SKM-1 (cell line): ENCODE measurements at regions not wholly inside any gene's neighbourhood (a gene's known extent, or its start where the extent isn't known, plus 50 kb on each side); places are given as distances from the start of the nearest gene placed in this dataset.
A peak's percentile ranks its signal among the peaks of the same experiment; 100 is the strongest.

Experiments
- DNase-seq: peaks from one replicate; lab custom pipeline; 2025; ENCODE audit not compliant: unreplicated experiment; lab: John Stamatoyannopoulos, UW

DNA sequence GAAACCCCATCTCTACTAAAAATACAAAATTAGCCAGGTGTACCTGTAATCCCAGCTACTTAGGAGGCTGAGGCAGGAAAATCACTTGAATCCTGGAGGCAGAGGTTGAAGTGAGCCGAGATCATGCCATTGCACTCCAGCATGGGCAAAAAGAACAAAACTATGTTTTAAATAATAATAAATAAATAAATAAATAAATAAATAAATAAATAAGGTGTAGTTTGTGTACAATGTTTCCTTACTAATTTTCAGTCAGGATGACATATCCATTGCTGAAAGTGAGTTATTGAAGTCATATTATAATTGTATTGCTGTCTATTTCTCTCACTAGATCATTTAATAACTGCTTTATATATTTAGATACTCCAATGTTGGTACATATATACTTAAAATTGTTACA, 581.5 kb upstream of the DAB2 start:
- DNase-seq: no peak

DNA sequence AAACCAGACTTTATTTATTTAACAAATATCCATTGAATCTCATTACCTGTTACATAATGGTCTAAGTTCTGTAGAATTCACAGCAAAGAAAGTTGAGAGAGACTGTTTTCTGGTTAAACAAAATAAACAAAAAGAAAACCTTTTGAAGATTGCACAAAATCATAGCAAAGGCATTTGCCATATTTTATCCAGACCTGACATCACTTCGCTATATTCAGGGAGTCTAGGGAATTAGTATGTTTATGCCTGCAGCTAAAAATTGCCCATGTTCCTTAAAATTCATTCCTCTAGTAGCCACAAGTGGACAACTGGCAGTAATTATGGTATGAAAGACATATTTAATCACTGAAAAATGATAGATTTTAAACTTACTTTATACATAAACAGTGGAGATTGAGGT, 577.0 kb upstream of the DAB2 start:
- no peak for DNase-seq

DNA sequence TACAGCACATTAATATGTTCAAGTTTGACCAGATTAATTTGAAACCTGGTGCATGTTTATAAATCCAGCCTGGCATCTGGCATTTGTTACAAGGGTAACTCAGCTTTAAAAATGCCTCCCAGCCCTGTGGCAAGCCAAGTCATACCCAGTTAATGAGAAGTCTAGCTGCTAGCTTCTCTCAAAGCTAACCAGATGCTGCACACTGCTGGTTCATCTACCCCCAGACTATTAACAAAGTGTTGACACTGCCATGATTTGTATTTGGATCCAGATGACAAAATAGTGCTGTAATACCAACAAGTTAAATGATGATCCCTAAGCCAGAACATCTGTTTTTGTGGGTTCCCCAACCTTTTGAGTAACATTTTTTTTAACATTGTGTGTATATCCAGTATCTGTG, 573.7 kb upstream of the DAB2 start:
- no peak for DNase-seq

DNA sequence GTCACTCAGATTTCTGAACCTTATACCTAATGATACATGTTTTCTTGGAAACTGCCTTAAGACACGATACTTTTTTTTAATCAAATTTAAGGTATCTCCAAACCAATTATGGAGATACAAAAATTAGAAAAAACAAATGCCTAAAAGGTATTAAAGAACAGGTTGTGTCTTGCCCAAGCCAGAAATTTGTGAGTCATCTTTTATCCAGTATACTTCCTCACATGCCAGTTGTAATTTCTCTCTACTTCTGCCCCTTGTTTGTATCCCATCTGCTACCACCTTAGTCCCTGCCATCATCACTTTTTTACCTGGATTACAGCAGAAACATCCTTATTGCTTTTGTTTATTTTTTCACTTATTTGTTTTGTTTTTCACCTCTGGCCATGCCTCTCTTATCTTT, 571.2 kb upstream of the DAB2 start:
- DNase-seq: no peak

DNA sequence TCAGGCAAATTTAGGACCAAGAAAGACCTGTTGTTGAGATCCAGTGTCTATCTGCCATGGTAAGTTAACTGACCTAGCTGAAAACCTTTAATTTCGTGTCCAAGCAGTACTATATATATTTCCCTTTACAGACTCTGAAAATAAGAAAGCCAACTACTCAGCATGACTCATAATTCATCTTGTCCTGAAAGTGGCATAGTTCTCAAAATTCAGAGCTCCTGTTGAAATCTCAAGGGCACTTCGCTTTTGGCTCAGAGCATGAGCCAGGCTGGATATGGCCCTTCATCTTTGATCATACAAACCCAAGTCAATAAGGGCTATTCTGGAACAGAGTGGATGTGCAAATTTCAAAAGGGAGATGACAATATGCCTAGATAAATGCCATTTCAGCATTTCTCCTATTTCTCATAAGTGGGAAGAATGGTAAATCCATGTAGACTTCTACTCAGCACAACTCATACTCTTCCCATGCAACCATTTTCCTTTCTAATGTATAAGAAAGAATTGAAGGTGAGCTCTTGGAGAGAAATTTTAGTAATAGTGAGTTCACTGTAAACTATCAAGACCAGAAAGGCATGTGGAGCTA, 567.9 kb upstream of the DAB2 start:
- no peak for DNase-seq

DNA sequence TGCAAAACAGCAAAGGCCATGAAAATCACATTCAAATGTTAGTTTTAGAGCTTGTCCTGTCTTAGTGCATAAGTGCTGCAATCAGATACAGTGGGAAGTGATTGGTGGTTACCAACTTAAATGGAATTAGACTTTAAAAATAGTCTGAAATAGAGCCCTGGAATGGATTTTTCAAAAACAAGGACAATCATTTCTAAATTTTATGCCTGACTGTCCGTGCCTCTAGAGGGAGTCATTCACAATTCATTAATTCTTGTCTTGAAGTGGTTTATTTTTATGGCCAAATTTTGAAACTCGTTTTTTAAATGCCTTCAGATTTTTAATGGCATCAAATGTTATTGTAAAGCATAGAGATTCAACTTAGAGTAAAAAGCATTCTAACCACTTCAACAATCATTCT, 561.8 kb upstream of the DAB2 start:
- no peak for DNase-seq

DNA sequence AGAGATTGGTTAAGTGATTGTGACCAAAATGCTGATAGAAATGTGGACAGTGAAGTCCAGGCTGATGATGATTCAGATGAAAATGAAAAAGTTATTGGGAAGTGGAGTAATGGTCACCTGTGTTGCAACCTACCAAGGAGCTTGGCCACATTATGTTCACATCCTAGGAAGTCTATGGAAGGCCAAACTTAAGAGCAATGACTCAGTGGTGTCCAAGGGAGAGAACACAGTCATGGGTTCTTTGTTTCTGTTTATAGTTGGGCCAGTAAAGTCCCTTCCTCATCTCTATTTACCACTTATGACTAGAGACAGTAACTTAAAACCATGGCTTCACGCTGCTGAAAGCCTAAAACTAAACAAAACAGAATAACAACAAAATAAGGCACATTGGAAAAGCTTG, 555.3 kb upstream of the DAB2 start:
- DNase-seq: no peak

DNA sequence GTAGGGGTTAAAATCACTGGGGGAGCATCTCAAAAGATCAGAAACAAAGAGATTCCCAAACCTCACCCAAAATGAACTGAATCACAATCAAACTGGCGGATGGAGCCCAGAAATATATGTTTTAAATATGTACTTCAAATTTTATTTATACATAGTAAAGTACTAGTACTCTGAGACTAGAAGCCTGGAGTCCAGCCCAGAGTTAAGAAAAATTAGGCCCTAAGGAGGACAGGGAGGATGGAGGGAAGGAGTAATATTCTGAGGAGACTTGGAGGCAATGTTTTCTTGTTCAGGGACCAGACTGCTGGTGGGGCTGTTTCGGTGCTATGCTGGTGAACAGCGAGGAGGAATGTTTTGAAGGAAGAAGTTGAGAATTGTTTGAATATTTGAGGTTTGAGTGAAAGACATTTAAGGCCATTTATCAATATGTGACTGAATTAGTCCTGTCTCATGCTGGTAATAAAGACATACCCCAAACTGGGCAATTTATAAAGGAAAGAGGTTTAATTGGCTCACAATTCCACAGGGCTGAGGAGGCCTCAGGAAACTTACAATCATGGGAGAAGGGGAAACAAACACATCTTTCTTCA, 552.4 kb upstream of the DAB2 start:
- DNase-seq: no peak

DNA sequence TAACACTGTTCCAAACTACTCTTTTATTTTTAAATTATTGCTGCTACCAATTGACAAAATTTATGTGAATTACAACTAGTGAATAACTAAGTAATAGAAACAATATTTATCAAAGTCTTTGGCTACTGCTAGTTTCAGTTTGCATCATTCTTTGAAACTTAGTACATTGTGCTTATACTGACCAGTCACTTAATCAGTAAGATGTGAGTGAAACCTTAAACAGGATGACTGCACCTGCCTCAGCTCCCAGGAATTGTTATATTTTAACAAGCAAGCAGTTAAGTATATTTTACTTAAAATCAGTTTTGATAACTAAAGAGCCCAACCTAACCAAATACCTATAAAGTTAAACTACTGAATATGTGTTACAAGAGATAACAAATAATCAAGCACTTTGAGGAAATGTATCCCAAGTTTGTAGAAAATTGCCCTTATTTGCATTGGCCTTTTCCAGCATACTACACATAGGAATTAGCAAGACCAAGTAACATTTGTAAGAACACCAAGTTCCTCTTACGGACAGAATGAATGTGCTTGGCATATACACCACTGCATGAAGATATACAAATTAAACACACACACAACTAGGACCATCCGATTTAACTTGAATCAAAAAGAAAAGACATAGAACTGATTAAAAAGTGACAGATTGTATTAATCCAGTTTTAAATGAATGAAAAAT, 545.5 kb upstream of the DAB2 start:
- no peak for DNase-seq

DNA sequence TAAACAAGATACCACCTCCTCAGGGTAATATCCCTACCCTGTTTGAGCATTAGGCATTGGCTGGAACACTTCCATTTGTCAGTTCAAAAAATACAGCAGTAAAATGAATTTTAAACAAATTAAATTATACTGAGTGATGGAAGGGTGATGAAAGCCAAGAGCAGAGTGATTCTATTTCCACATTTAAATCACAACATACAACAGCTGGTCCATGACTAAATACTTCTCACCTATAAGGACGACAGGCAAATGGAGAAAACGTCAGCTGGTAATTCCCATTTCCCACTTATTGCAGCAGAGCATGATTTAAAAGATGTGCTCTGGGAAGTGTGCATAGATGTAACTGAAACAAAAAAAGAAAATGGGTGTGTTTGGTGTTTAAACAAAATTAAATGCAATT, 543.6 kb upstream of the DAB2 start:
- no peak for DNase-seq

DNA sequence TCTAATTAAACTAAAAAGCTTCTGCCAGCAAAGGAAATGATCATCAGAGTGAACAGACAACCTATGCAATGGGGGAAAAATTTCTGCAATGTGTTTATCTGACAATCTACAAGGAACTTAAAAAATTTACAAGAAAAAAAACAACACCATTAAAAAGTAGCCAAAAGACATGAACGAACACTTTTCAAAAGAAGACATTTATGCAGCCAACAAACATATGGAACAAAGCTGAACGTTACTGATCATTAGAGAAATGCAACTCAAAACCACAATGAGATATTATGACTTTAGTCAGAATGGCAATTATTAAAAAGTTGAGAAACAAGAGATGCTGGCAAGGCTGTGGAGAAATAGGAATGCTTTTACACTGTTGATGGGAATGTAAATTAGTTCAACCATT, 530.4 kb upstream of the DAB2 start:
- no peak for DNase-seq

DNA sequence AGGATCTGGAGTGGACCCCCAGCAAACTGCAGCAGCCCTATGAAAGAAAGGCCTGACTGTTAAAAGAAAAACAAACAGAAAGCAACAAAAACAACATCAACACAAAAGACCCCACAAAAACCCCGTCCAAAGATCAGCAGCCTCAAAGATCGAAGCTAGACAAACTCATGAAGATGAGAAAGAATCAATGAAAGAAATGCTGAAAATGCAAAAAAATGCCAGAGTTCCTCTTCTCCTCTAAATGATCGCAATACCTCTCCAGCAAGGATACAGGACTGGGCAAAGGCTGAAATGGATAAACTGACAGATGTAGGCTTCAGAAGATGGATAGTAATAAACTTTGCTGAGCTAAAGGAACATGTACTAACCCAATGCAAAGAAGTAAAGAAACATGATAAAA, 526.3 kb upstream of the DAB2 start:
- no peak for DNase-seq

DNA sequence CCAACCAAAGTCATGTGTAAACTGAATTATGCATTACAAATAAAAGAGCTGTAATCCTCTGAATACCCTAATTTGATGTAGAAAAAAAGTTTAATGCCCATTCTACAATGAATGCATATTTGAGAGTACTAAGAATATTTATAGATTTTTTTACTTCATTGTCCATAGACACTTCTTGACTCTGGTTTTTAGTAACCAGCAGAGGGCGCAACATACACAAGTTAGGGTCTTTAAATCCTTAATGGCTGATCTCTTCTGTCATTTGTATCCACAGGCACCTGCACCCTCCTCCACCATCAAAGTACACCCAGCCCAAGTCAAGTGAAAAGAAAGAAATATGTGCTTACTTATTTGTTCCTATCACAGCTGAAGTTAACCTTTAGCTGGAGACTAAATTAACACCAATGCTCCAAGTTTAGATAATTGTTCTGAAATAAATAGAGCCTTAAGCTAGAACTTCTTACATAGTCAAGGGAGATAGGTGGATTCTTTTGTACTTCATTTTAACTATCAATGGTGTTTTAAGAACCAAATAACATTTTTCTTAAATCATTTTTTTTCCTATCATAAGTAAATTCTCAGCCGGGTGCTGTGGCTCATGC, 524.2 kb upstream of the DAB2 start:
- DNase-seq: peak; percentile 30

DNA sequence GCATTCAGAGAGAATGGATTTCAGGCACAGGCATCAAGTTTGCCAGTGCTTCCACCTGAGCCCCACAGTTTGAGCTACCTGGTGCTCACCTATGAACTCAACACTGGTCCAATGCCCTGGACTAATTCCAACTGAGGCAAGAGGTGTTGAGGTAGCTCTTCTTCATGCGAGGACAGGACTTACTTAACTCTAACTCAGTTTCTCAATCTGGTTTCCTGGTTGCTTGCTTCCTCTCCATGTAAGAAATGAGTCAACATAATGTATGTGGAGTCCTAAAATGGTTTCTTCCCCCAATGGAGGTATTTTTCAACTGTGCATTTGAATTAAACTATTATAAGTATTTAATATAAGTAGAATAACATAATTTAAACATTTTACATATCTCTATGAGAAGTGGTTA, 523.6 kb upstream of the DAB2 start:
- peak; percentile 51 for DNase-seq

DNA sequence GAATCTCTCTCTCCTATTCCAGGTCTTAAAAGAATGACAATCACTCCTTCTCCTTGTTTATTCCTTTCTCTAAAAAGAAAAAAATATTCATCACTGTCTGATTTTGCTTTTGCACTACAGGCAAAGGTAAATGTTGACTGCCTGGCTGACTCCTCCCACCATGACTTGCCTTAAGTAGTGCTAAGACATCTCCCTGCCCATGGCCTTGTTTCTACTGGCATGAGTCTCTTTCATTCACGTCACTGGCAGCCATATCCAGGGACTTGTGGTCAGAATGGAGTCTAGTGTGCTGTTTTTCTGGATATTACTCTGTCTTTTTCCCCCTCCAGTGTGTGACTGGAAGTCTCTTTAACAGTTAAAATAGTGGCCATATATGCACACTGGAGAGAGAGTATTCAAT, 522.9 kb upstream of the DAB2 start:
- no peak for DNase-seq

DNA sequence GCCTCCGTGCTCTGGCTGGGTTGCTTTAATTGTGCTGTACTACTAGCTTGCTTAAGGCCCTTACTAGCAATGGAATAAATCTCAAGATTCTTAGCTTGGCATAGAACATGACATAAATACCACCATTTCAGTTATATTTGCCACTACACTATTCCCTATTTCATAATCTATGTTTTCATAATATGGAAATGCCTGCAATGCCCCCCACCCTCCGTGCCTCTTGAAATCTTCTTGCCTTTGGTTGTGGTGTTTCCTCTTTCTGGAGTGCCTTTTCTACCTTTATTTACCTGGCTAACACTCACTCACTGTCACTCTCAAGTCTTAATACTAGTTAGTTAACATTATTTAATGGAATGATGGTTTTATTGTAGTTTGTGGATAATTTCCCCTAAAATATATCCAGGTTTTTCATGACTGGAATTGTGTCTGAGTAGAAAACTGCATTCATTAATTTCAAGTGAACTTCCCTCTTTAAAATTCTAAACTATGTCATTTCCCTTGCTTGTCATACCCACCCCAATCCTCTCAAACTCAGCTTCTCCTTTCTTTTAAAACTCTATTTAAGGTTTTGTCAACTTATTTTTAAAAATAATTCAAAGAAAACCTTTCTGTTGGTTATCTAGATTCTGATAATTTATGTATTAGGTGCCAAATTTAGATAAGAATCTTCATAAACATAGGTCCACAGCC, 521.7 kb upstream of the DAB2 start:
- peak; percentile 41 for DNase-seq

DNA sequence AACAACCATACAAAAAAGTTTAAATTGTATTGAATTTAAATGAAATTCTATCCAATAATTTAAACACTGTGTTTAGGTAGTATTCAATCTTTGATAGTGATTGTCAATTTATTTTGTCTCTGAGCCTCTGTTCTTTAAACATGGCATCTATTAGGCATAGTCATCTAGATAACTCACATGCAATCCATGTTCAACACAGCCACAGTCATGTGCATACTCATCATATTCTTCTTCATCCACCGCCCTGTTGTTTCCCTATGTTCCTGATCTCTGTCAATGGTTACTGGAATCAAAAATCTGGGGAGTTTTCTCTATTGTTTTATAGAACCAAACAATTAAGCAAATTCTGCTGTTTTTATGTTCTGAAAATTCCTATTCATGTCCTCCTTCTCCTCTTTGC, 521.1 kb upstream of the DAB2 start:
- no peak for DNase-seq

DNA sequence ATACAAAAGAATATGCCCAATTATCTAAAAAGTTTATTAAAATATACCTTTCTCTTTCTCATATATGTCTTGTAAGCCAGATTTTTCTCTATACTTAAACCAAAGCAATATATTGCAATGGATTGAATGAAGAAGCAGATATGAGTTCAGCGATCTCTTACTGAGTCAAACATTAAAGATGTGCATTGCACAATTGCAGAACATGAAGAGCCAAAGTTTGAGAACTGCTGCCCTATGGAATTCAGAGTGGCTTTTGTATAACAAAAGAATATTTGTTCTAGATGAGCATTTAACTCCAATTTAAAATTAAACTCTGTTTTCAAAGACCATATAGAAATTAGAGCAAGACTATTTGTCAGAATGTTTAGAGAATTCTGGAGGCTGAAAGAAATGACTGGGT, 519.0 kb upstream of the DAB2 start:
- no peak for DNase-seq

DNA sequence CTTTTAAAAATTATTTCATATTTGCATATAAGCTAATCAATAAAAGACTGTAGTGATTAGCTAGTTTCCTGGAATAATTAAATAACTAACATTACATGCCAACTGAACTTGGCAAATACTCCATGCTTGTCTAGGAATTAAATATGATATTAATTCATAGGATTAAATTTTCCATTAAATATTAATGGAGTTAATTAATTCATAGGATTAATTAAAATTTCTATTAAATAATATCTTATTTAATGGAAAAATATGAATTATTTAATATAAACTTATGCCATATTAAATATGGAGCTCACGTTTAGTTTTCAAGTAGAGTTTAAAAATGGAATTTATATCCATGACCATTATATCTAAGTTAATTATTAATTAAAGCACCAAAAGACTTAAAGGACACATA, 517.8 kb upstream of the DAB2 start:
- no peak for DNase-seq

DNA sequence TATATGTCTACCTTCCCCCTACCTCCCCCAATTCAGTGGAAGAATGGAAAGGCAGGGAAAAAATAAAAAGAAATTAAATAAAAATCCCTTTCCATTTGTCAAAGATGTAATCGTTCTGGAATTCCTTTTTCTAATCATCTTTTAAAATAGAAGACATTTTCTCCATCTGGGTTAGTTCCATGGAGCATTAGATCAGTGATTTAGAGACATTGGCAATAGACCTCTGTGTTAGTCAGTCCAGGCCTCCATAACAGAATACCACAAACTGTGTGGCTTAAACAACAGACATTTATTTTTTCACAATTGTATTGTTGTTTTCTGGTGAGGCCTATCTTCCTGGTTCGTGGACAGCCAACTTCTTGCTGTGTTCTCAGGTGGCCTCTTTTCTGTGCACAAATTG, 516.6 kb upstream of the DAB2 start:
- no peak for DNase-seq

DNA sequence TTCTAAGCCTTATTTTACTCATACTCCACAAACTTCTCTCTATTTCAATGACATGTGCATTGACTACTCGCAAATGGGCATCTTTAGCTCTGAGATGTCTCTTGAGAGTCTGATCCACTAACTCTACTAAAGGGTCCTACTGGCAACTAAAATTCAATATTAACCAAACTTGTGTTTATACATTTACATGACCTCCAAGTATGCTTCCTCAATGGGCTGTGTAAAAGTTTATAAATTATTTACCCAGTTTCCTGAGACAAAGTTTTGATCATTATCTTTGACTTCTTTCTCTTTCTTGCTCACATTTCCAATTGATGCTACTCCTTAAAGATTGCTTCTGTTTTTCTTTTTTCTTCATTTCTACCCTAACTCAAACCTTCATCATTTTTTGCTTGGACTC, 510.1 kb upstream of the DAB2 start:
- DNase-seq: no peak

DNA sequence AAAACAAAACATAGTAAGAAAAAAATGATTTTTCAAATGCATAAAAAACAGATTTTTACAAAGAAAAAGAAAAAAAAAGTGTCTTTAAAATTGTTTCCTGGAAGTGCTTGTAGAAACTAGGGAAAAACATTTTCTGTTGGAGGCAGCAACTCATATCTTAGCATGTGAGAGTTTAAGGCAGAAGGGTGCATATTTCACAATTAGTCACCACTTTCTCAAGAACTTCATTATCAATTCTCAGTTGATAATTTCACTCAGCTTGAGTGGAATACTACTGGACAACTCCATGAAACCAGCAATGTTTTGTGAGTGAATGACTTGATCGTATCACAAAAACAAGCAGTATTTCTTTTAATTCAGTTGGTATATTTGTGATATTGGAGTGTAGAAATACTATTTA, 508.3 kb upstream of the DAB2 start:
- no peak for DNase-seq
